Testis (tissue), 2 donors: ENCODE measurements at regions not wholly inside any gene's neighbourhood (a gene's known extent, or its start where the extent isn't known, plus 50 kb on each side); places are given as distances from the start of the nearest gene placed in this dataset.

Source experiments
- DNase-seq: peaks from one replicate; pipeline ENCODE4 v3.0.0-alpha.2; 2019
- H3K27ac ChIP-seq, 2 donors: fragments of 200-600 bp; sonication (generic); one replicate each; pipeline ENCODE4 v1.5.1; 2019
- H3K27me3 ChIP-seq: fragments of 200-600 bp; sonication (generic); one replicate; pipeline ENCODE4 v1.5.1; 2019
- H3K36me3 ChIP-seq: fragments of 200-600 bp; sonication (generic); one replicate; pipeline ENCODE4 v1.5.1; 2017; ENCODE audit warnings: low read depth; ENCODE audit errors: missing control alignments
- H3K4me1 ChIP-seq: fragments of 200-600 bp; sonication (generic); one replicate; pipeline ENCODE4 v1.5.1; 2019
- H3K4me3 ChIP-seq, 2 donors: fragments of 200-600 bp; sonication (generic); one replicate each; pipeline ENCODE4 v1.5.1; 2017 to 2019
- H3K9me3 ChIP-seq: fragments of 200-600 bp; sonication (generic); one replicate; pipeline ENCODE4 v1.5.1; 2017
- POLR2A ChIP-seq: fragments of 450-650 bp; IDR thresholded peaks from one replicate; pipeline ENCODE4 v1.6.1; 2017; ENCODE audit warnings: antibody characterized with exemption, mild to moderate bottlenecking, moderate library complexity
- WGBS, 2 donors: methylation state at CpG; one replicate each; pipeline ENCODE4 v1.1.5; 2018; 5-methylcytosine and 5-hydroxymethylcytosine counted together
- intact Hi-C: fragments of 100-400 bp; cut with DNase I; formaldehyde crosslinking; loops from one replicate; pipeline ENCODE4 v1.15.1; 2023; ENCODE audit warnings: low total_unique reads
- TF ChIP-seq, protein P1 (sequence below), 3 experiments: fragments of 450-650 bp in 2 of 3; fragments of 200-600 bp in 1 of 3; sonication (generic) in 1 of 3; IDR thresholded peaks; one replicate each; pipeline ENCODE4 v1.5.1; 2016 to 2019; ENCODE audit warnings: antibody characterized with exemption in 3 of 3, mild to moderate bottlenecking in 2 of 3, moderate library complexity in 1 of 3

- peaks cover 4% of the 10 kb centered on the region for H3K4me1 ChIP-seq
- no peak overlapping the region for H3K27ac ChIP-seq
- H3K27me3 ChIP-seq: no peaks in the 10 kb centered on the region
- DNase-seq: peak; percentile 88
- 1% methylated on average over 9 of the region's 9 CpGs for WGBS, 2 donors
- TF ChIP-seq, protein P1, sequence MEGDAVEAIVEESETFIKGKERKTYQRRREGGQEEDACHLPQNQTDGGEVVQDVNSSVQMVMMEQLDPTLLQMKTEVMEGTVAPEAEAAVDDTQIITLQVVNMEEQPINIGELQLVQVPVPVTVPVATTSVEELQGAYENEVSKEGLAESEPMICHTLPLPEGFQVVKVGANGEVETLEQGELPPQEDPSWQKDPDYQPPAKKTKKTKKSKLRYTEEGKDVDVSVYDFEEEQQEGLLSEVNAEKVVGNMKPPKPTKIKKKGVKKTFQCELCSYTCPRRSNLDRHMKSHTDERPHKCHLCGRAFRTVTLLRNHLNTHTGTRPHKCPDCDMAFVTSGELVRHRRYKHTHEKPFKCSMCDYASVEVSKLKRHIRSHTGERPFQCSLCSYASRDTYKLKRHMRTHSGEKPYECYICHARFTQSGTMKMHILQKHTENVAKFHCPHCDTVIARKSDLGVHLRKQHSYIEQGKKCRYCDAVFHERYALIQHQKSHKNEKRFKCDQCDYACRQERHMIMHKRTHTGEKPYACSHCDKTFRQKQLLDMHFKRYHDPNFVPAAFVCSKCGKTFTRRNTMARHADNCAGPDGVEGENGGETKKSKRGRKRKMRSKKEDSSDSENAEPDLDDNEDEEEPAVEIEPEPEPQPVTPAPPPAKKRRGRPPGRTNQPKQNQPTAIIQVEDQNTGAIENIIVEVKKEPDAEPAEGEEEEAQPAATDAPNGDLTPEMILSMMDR (IDR thresholded peaks at IDR 0.05): peak; percentile 85 to 99 (median 94)
- no peak for TF ChIP-seq POLR2A
- no peak overlapping the region for H3K4me3 ChIP-seq
- H3K36me3 ChIP-seq: no peaks in the 10 kb centered on the region
- intact Hi-C loops: no loop called here
- H3K9me3 ChIP-seq: no peaks in the 10 kb centered on the region
These were observed 218.8 kb upstream of the ADAMTSL1 start for GRCh38 chr9:18255158-18255629.

DNA sequence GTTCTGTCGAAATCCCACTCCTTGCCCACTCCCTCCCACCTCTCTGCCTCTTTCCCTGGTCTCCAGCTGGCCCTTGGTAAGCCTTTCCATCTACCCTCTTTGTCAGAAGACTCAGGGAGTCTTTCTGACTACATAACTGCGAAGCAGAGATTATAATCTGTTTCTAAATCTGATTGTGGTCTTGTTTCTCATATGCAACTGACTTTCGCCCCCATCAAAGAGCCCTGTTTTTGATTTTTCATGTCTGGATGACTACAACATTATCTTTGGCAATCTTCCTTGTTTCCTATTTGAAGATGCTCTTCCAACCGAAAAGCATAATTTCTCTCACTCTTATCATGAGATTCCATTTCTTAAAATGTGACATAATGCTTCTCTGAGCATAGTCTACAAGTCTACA, 218.2 kb upstream of the ADAMTSL1 start:
- Histone ChIP-seq H3K4me1 (peaks cover 4% of the 10 kb centered on the region), H3K36me3 (no peaks in the 10 kb centered on the region), H3K4me3 (no peak overlapping the region), H3K27me3 (no peaks in the 10 kb centered on the region), H3K27ac (no peak overlapping the region), H3K9me3 (no peaks in the 10 kb centered on the region)
- intact Hi-C loops: no loop called here
- 71 to 76% methylated on average over 4 of the region's 4 CpGs for WGBS, 2 donors
- DNase-seq: no peak
- TF ChIP-seq, protein P1 (IDR thresholded peaks at IDR 0.05): no peak
- no peak for TF ChIP-seq POLR2A

- intact Hi-C loops: no loop called here
- Histone ChIP-seq H3K27me3 (no peaks in the 10 kb centered on the region), H3K36me3 (no peaks in the 10 kb centered on the region), H3K4me3 (no peak overlapping the region), H3K27ac (no peak overlapping the region), H3K9me3 (no peaks in the 10 kb centered on the region), H3K4me1 (peaks cover 4% of the 10 kb centered on the region)
- TF ChIP-seq, protein P1 (IDR thresholded peaks at IDR 0.05): no peak
- no peak for TF ChIP-seq POLR2A
- WGBS, 2 donors: 80 to 85% methylated on average over 3 of the region's 3 CpGs
- DNase-seq: no peak
These were observed 217.4 kb upstream of the ADAMTSL1 start for GRCh38 chr9:18256568-18256967.

GRCh38 chr9:18260521-18260920, 213.4 kb upstream of the ADAMTSL1 start:
- H3K27me3 ChIP-seq: no peaks in the 10 kb centered on the region
- no peaks in the 10 kb centered on the region for H3K4me1 ChIP-seq
- no peak for DNase-seq
- no peaks in the 10 kb centered on the region for H3K36me3 ChIP-seq
- no peak overlapping the region for H3K27ac ChIP-seq
- H3K9me3 ChIP-seq: no peaks in the 10 kb centered on the region
- intact Hi-C loops: no loop called here
- no peak overlapping the region for H3K4me3 ChIP-seq
- TF ChIP-seq, protein P1 (IDR thresholded peaks at IDR 0.05): no peak
- no peak for TF ChIP-seq POLR2A
- WGBS, 2 donors: 76 to 88% methylated on average over 5 of the region's 5 CpGs

GRCh38 chr9:18261181-18261580, 212.8 kb upstream of the ADAMTSL1 start:
- intact Hi-C loops: no loop called here
- Histone ChIP-seq H3K9me3 (no peaks in the 10 kb centered on the region), H3K4me1 (no peaks in the 10 kb centered on the region), H3K27me3 (no peaks in the 10 kb centered on the region), H3K27ac (no peak overlapping the region), H3K4me3 (no peak overlapping the region), H3K36me3 (no peaks in the 10 kb centered on the region)
- TF ChIP-seq POLR2A: no peak
- TF ChIP-seq, protein P1 (IDR thresholded peaks at IDR 0.05): no peak
- 42 to 56% methylated on average over 2 of the region's 2 CpGs for WGBS, 2 donors
- no peak for DNase-seq
